GM12878 (cell line): ENCODE measurements at regions not wholly inside any gene's neighbourhood (a gene's known extent, or its start where the extent isn't known, plus 50 kb on each side); places are given as distances from the start of the nearest gene placed in this dataset.

Source experiments
- ATAC-seq: fragments of 200-7000 bp; cut with Tn5 transposase; 3 replicates; pipeline ENCODE4 v1.9.1; 2020; ENCODE audit warnings: mild to moderate bottlenecking, moderate library complexity
- BruUV-seq: library from RNA; stranded (reverse); fragments of 400-500 nt; replicated peaks from 2 replicates; lab custom pipeline; 2021; lab: Mats Ljungman, UMichigan
- CTCF ChIA-PET: fragments of 300-600 bp; sonication (Branson Sonifier 250); formaldehyde crosslinking; extraction: SDS; loops from one replicate; lab custom pipeline; 2021; ENCODE audit warnings: inconsistent platforms; lab: Yijun Ruan, JAX
- POLR2A ChIA-PET: fragments of 350-600 bp; formaldehyde crosslinking; extraction: SDS; loops from one replicate; lab custom pipeline; 2021; ENCODE audit warnings: inconsistent platforms; lab: Charles Lee
- RAD21 ChIA-PET: fragments of 300-600 bp; sonication (Branson Sonifier 250); formaldehyde crosslinking; loops from one replicate; lab custom pipeline; 2023; ENCODE audit warnings: antibody characterized with exemption; ENCODE audit not compliant: unreplicated experiment; lab: Charles Lee
- SMC1A ChIA-PET: fragments of 300-600 bp; sonication (Branson Sonifier 250); formaldehyde crosslinking; loops from one replicate; lab custom pipeline; 2023; ENCODE audit not compliant: unreplicated experiment, uncharacterized antibody; lab: Charles Lee
- DNase-seq: peaks from one replicate; pipeline ENCODE4 v3.0.0-alpha.2; 2011; ENCODE audit warnings: low read depth, low spot score
- FAIRE-seq: peaks from 3 replicates; lab custom pipeline; 2011; peaks lifted over from hg19 to GRCh38; lab: Jason Lieb, UNC
- H2AFZ ChIP-seq: 2 replicates; pipeline ENCODE4 v1.6.0; 2011; ENCODE audit warnings: low read depth, low read length, control low read depth; ENCODE audit not compliant: control insufficient read depth
- H3K27ac ChIP-seq: 2 replicates; pipeline ENCODE4 v1.5.1; 2011; ENCODE audit warnings: control low read depth; ENCODE audit not compliant: control insufficient read depth, insufficient read depth
- H3K27me3 ChIP-seq, 2 experiments: replicated peaks in 1 of 2; 2 replicates each; pipeline versions ENCODE4 v1.6.0 to v1.6.1; 2011; ENCODE audit warnings: low read length in 1 of 2; ENCODE audit not compliant: control insufficient read depth in 2 of 2, insufficient read depth in 2 of 2
- H3K36me3 ChIP-seq, 2 experiments: 2 replicates each; pipeline ENCODE4 v1.5.1; 2011; ENCODE audit warnings: low read length in 1 of 2; ENCODE audit not compliant: control insufficient read depth in 2 of 2, insufficient read depth in 2 of 2
- H3K4me1 ChIP-seq: 2 replicates; pipeline ENCODE4 v1.6.1; 2011; ENCODE audit warnings: mild to moderate bottlenecking, low read length, moderate library complexity, mixed read lengths; ENCODE audit not compliant: control insufficient read depth, insufficient read depth
- H3K4me2 ChIP-seq: 2 replicates; pipeline ENCODE4 v1.6.0; 2011; ENCODE audit warnings: control low read depth; ENCODE audit not compliant: control insufficient read depth, insufficient read depth
- H3K4me3 ChIP-seq: fragments of 200-600 bp; sonication (generic); 2 replicates; pipeline ENCODE4 v1.5.1; 2016
- H3K79me2 ChIP-seq: 2 replicates; pipeline ENCODE4 v1.6.0; 2011; ENCODE audit warnings: low read length; ENCODE audit not compliant: control insufficient read depth, insufficient read depth
- H3K9ac ChIP-seq: 2 replicates; pipeline ENCODE4 v1.8.0; 2011; ENCODE audit warnings: low read length, control low read depth, mixed read lengths; ENCODE audit not compliant: control insufficient read depth, insufficient read depth
- H3K9me3 ChIP-seq: replicated peaks from 3 replicates; pipeline ENCODE4 v1.5.1; 2011; ENCODE audit warnings: mild to moderate bottlenecking, low read length; ENCODE audit not compliant: control insufficient read depth, insufficient read depth
- H4K20me1 ChIP-seq: 2 replicates; pipeline ENCODE4 v1.6.0; 2011; ENCODE audit not compliant: control insufficient read depth, insufficient read depth
- ASH2L ChIP-seq: fragments of 300-600, 200-600 bp; sonication (generic); IDR thresholded peaks from 2 replicates; pipeline ENCODE4 v1.6.1; 2017; ENCODE audit warnings: low read depth, mild to moderate bottlenecking, borderline replicate concordance
- BCL3 ChIP-seq: IDR thresholded peaks from 2 replicates; pipeline ENCODE4 v1.6.1; 2011; ENCODE audit warnings: borderline replicate concordance, low read depth, mild to moderate bottlenecking, moderate library complexity, low read length; ENCODE audit not compliant: insufficient read depth, poor library complexity, severe bottlenecking
- BRCA1 ChIP-seq: IDR thresholded peaks from 2 replicates; pipeline ENCODE4 v1.6.1; 2011; ENCODE audit warnings: low read depth, low read length, improper control_type of control experiment
- ESRRA ChIP-seq: IDR thresholded peaks from 2 replicates; pipeline ENCODE4 v1.6.1; 2012; ENCODE audit warnings: mild to moderate bottlenecking, low read length, improper control_type of control experiment
- MXI1 ChIP-seq: fragments of 150-350 bp; IDR thresholded peaks from 2 replicates; pipeline ENCODE4 v1.6.1; 2011; ENCODE audit warnings: low read depth, mild to moderate bottlenecking, inconsistent platforms, low read length, improper control_type of control experiment
- NFIC ChIP-seq: IDR thresholded peaks from 2 replicates; pipeline ENCODE4 v1.6.1; 2012; ENCODE audit warnings: low read depth, mild to moderate bottlenecking, inconsistent platforms, low read length, moderate library complexity
- RCOR1 ChIP-seq: conservative IDR thresholded peaks from 2 replicates; pipeline ENCODE4 v1.6.1; 2012; ENCODE audit warnings: low read depth, low read length, improper control_type of control experiment
- SMAD5 ChIP-seq: IDR thresholded peaks from 2 replicates; pipeline ENCODE4 v1.6.1; 2016; ENCODE audit warnings: antibody characterized with exemption, low read depth
- TAF1 ChIP-seq: IDR thresholded peaks from 2 replicates; pipeline ENCODE4 v1.6.1; 2011; ENCODE audit warnings: mild to moderate bottlenecking, low read depth, low read length, borderline replicate concordance
- ZBTB33 ChIP-seq: fragments of 450-650 bp; IDR thresholded peaks from 2 replicates; pipeline ENCODE4 v1.6.1; 2017; ENCODE audit warnings: mild to moderate bottlenecking
- WGBS: methylation state at CpG from one replicate; pipeline ENCODE4 v1.1.6; 2016; ENCODE audit warnings: low lambda C conversion rate; ENCODE audit not compliant: insufficient replicate concordance, insufficient coverage; ENCODE audit errors: missing lambda C conversion rate; 5-methylcytosine and 5-hydroxymethylcytosine counted together
- in situ Hi-C: fragments of 300-500 bp; cut with MboI; formaldehyde crosslinking; loops from 9 replicates; pipeline ENCODE4 v1.14.3; 2018; ENCODE audit warnings: mixed read lengths
- intact Hi-C: fragments of 100-400 bp; cut with micrococcal nuclease; formaldehyde crosslinking; loops from one replicate; pipeline ENCODE4 v1.14.2; 2022; ENCODE audit not compliant: unreplicated experiment

GRCh38 chr19:31911577-31911976 is 433.8 kb upstream of the ZNF507 start:
- TF ChIP-seq RCOR1: no peak
- TF ChIP-seq ZBTB33: no peak
- no peak for TF ChIP-seq MXI1
- TF ChIP-seq TAF1: no peak
- TF ChIP-seq SMAD5: no peak
- TF ChIP-seq BRCA1: no peak
- no peak for TF ChIP-seq ASH2L
- TF ChIP-seq BCL3: no peak
- no peak for TF ChIP-seq ESRRA
- no peak for TF ChIP-seq NFIC
- CTCF ChIA-PET: no interaction called here
- FAIRE-seq (no peak), DNase-seq (no peak), ATAC-seq (no peak)
- POLR2A ChIA-PET: no interaction called here
- RAD21 ChIA-PET: no interaction called here
- no TSS peak for BruUV-seq
- H3K4me3 ChIP-seq: no peak overlapping the region
- intact Hi-C loops (no loop called here), in situ Hi-C loops (no loop called here)
- no peaks in the 10 kb centered on the region for H3K79me2 ChIP-seq
- no peak overlapping the region for H3K4me2 ChIP-seq
- no peaks in the 10 kb centered on the region for H3K4me1 ChIP-seq
- 25% methylated on average over 6 of the region's 6 CpGs for WGBS
- H3K27me3 ChIP-seq: no peaks in the 10 kb centered on the region
- no peak overlapping the region for H3K9ac ChIP-seq
- no peak overlapping the region for H3K27ac ChIP-seq
- H3K9me3 ChIP-seq: no peaks in the 10 kb centered on the region; the same call in 2 of the 3 replicates
- no peak overlapping the region for H2AFZ ChIP-seq
- no peaks in the 10 kb centered on the region for H4K20me1 ChIP-seq
- no peaks in the 10 kb centered on the region for H3K36me3 ChIP-seq
- SMC1A ChIA-PET: no interaction called here
